Gastroesophageal sphincter (tissue), 4 donors: ENCODE measurements at regions not wholly inside any gene's neighbourhood (a gene's known extent, or its start where the extent isn't known, plus 50 kb on each side); places are given as distances from the start of the nearest gene placed in this dataset.
"Not testable (repeated sequence)": the region's sequence is repeated elsewhere in the genome, so short reads cannot be mapped to it uniquely, and the experiment has no call there.

Experiments
- ATAC-seq: fragments of 150-250 bp; one replicate; pipeline ENCODE4 v1.9.1; 2016; ENCODE audit warnings: mild to moderate bottlenecking, moderate library complexity
- H3K27ac ChIP-seq, 4 donors: fragments of 200-600 bp; sonication (generic) in 3 of 4; 1 replicate in 3 of 4; 2 replicates in 1 of 4; pipeline ENCODE4 v1.5.1; 2016 to 2019
- H3K27me3 ChIP-seq: fragments of 200-600 bp; sonication (generic); one replicate; pipeline ENCODE4 v1.5.1; 2019
- H3K36me3 ChIP-seq, 2 donors: fragments of 200-600 bp; sonication (generic); one replicate each; pipeline ENCODE4 v1.5.1; 2019; ENCODE audit warnings: control low read depth in 1 of 2
- H3K4me1 ChIP-seq, 3 donors: fragments of 200-600 bp; sonication (generic); 1 replicate in 2 of 3; 2 replicates in 1 of 3; pipeline ENCODE4 v1.5.1; 2016 to 2019; ENCODE audit warnings: control low read depth in 2 of 3
- H3K4me3 ChIP-seq, 2 donors: fragments of 200-600 bp; sonication (generic); one replicate each; pipeline ENCODE4 v1.5.1; 2019; ENCODE audit warnings: mild to moderate bottlenecking in 1 of 2, moderate library complexity in 1 of 2
- H3K9me3 ChIP-seq, 3 donors: fragments of 200-600 bp; sonication (generic); one replicate each; pipeline ENCODE4 v1.5.1; 2017 to 2019; ENCODE audit warnings: control low read depth in 2 of 3
- CTCF ChIP-seq, 4 experiments: fragments of 200-600 bp in 2 of 4; fragments of 450-650 bp in 2 of 4; sonication (generic) in 1 of 4; IDR thresholded peaks; one replicate each; pipeline ENCODE4 v1.5.1; 2017 to 2019; ENCODE audit warnings: antibody characterized with exemption in 4 of 4, mild to moderate bottlenecking in 2 of 4, moderate library complexity in 2 of 4
- EP300 ChIP-seq: sonication (generic); formaldehyde crosslinking; IDR thresholded peaks from one replicate; pipeline ENCODE4 v1.6.1; 2017; ENCODE audit warnings: antibody characterized with exemption, mild to moderate bottlenecking
- POLR2A ChIP-seq, 2 donors: fragments of 450-650 bp; IDR thresholded peaks; one replicate each; pipeline ENCODE4 v1.6.1; 2017; ENCODE audit warnings: antibody characterized with exemption in 2 of 2, mild to moderate bottlenecking in 2 of 2, moderate library complexity in 1 of 2
- POLR2AphosphoS5 ChIP-seq: sonication (generic); formaldehyde crosslinking; IDR thresholded peaks from one replicate; pipeline ENCODE4 v1.6.1; 2017; ENCODE audit warnings: antibody characterized with exemption
- WGBS, 2 donors: methylation state at CpG; one replicate each; pipeline ENCODE4 v1.1.5; 2018; ENCODE audit warnings: low coverage in 1 of 2; 5-methylcytosine and 5-hydroxymethylcytosine counted together

DNA sequence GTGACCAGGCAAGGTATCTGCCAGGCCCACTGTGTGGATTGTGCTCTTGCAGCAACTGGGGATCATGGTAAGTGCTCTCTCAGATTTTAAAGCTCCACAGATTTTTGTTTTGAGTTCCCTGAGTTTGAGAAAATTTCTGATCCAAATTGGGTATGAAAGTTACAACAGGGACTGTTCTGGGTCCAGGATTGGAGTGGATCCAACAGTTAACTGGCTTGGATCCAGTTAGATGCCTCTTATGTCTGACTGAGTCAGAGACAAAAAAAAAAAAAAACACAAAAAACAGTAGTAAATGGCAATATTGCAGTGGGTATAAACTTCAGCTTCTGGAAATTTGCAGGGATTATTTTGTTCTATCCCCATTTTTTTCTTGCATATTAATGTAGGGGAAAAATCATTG, 598.8 kb downstream of the C12orf50 start:
- peaks cover 0 to 8% (median 0%) of the 10 kb centered on the region in 3 donors for H3K9me3 ChIP-seq
- H3K27me3 ChIP-seq, result no peaks in the 10 kb centered on the region
- ATAC-seq, result no peak
- H3K36me3 ChIP-seq, result no peaks in the 10 kb centered on the region
- TF ChIP-seq POLR2A (IDR thresholded peaks at IDR 0.05), result no peak
- no peak overlapping the region for H3K27ac ChIP-seq
- H3K4me3 ChIP-seq, result no peak overlapping the region
- H3K4me1 ChIP-seq, result no peaks in the 10 kb centered on the region

- H3K27ac ChIP-seq, result no peak overlapping the region
- no peak for TF ChIP-seq POLR2AphosphoS5
- TF ChIP-seq CTCF (IDR thresholded peaks at IDR 0.05), result no peak
- TF ChIP-seq POLR2A (IDR thresholded peaks at IDR 0.05), result no peak
- no peak for TF ChIP-seq EP300
- no peak for ATAC-seq
Measured at GRCh38 chr12:87428701-87429277, 600.4 kb downstream of the C12orf50 start.

DNA sequence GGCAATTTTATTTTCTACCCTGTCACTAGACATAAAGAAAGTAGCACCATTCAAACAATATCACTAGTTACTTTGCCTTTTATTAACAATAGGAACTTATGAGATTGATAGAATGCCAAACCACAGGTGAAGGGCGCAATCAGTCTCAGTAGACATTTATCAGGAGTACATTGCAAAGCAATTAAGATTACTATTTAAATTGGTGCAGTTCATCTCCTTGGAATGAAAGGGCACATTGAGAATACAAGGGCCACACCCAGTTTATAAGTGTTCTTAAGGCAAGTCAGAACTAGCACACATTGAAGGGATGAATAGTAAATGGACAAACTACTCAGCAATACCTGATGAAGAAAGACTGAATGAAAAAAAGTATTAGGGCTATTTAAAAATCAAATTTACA, 601.4 kb downstream of the C12orf50 start:
- H3K4me3 ChIP-seq, result no peak overlapping the region
- no peak for ATAC-seq
- H3K27ac ChIP-seq, result no peak overlapping the region
- TF ChIP-seq CTCF (IDR thresholded peaks at IDR 0.05), result no peak
- TF ChIP-seq POLR2A (IDR thresholded peaks at IDR 0.05), result no peak
- TF ChIP-seq EP300, result no peak
- no peak for TF ChIP-seq POLR2AphosphoS5
- H3K4me1 ChIP-seq, result no peaks in the 10 kb centered on the region
- peaks cover 0 to 8% (median 0%) of the 10 kb centered on the region in 3 donors for H3K9me3 ChIP-seq
- no peaks in the 10 kb centered on the region for H3K36me3 ChIP-seq
- 92 to 100% methylated on average over 1 of the region's 1 CpG for WGBS, 2 donors
- no peaks in the 10 kb centered on the region for H3K27me3 ChIP-seq

More at GRCh38 chr12:87428701-87429277, 600.4 kb downstream of the C12orf50 start:
- Histone ChIP-seq H3K4me1 (no peaks in the 10 kb centered on the region), H3K36me3 (no peaks in the 10 kb centered on the region), H3K9me3 (peaks cover 0 to 8% (median 0%) of the 10 kb centered on the region in 3 donors), H3K27me3 (no peaks in the 10 kb centered on the region), H3K4me3 (no peak overlapping the region)
- 75 to 88% methylated on average over 1 of the region's 1 CpG for WGBS, 2 donors

DNA sequence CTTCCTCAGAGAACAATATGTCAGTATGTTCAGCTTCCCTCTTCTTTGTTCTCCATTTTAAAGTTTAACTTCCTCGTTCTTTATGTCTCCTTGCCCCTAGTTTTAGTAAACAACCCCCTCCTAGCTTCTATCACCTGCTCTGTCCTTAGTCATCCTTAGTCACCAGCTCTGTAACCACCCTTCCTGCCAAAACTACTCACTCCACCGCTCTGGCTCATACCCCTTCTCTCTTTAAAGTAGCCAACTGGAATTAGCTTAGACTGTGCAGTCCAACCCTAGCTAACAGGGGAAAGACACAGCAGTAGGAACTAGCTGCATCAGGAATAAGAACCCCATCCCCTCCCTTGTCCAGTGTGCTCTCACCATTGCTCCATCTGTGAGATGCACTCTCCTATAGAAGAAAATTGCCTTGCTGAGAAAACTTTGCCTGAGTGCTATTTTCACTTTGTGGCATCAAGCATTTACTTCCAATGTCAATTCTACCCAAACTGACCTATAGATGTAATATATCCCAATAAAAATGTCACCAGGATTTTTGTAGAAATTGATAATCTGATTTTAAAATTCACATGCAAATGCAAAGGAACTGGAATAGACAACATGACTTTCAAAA, 603.2 kb downstream of the C12orf50 start:
- WGBS, 2 donors, result 59 to 90% methylated on average over 2 of the region's 2 CpGs
- Histone ChIP-seq H3K9me3 (peaks cover 0 to 8% (median 0%) of the 10 kb centered on the region in 3 donors), H3K27ac (no peak overlapping the region)

GRCh38 chr12:87421233-87421632, 608.0 kb downstream of the C12orf50 start:
- H3K27ac ChIP-seq, H3K27me3 ChIP-seq, ATAC-seq, H3K4me1 ChIP-seq, H3K4me3 ChIP-seq, H3K36me3 ChIP-seq, H3K9me3 ChIP-seq: not testable (repeated sequence)
- 100% methylated on average over 1 to 2 of the region's 2 CpGs for WGBS, 2 donors

More for the DNA sequence above, 603.2 kb downstream of the C12orf50 start:
- Histone ChIP-seq H3K36me3 (no peaks in the 10 kb centered on the region), H3K4me1 (no peaks in the 10 kb centered on the region), H3K27me3 (no peaks in the 10 kb centered on the region), H3K4me3 (no peak overlapping the region)
- ATAC-seq, result no peak
- TF ChIP-seq CTCF (IDR thresholded peaks at IDR 0.05), result no peak
- no peak for TF ChIP-seq EP300
- no peak for TF ChIP-seq POLR2AphosphoS5
- TF ChIP-seq POLR2A (IDR thresholded peaks at IDR 0.05), result no peak

GRCh38 chr12:87413784-87414183, 615.4 kb downstream of the C12orf50 start:
- no peak for ATAC-seq
- H3K27me3 ChIP-seq, result no peaks in the 10 kb centered on the region
- no peak overlapping the region for H3K4me3 ChIP-seq
- no peaks in the 10 kb centered on the region for H3K4me1 ChIP-seq
- no peaks in the 10 kb centered on the region for H3K36me3 ChIP-seq
- WGBS, 2 donors, result 9 to 27% methylated on average over 2 of the region's 2 CpGs
- no peaks in the 10 kb centered on the region for H3K9me3 ChIP-seq
- H3K27ac ChIP-seq, result no peak overlapping the region
- no peak for TF ChIP-seq POLR2AphosphoS5
